Glomerular visceral epithelial cell (primary cell): ENCODE measurements at regions not wholly inside any gene's neighbourhood (a gene's known extent, or its start where the extent isn't known, plus 50 kb on each side); places are given as distances from the start of the nearest gene placed in this dataset.
"Not testable (repeated sequence)": the region's sequence is repeated elsewhere in the genome, so short reads cannot be mapped to it uniquely, and the experiment has no call there.

Experiments used
- DNase-seq: peaks from one replicate; pipeline ENCODE4 v3.0.0-alpha.2; 2016; ENCODE audit errors: extremely low spot score

- not testable (repeated sequence) for DNase-seq
These were observed 51.2 kb upstream of the MB21D2 start for GRCh38 chr3:192968901-192969300.

- DNase-seq: no peak
These were observed 63.0 kb upstream of the MB21D2 start for GRCh38 chr3:192980632-192981031.

GRCh38 chr3:192986379-192986778, 68.7 kb upstream of the MB21D2 start:
- no peak for DNase-seq

GRCh38 chr3:192991356-192991755, 73.7 kb upstream of the MB21D2 start:
- no peak for DNase-seq

GRCh38 chr3:192992361-192992760, 74.7 kb upstream of the MB21D2 start:
- no peak for DNase-seq

GRCh38 chr3:192993411-192993810, 75.8 kb upstream of the MB21D2 start:
- no peak for DNase-seq

GRCh38 chr3:193001113-193001512, 83.5 kb upstream of the MB21D2 start:
- DNase-seq: not testable (repeated sequence)

- DNase-seq: not testable (repeated sequence)
These were observed 86.0 kb upstream of the MB21D2 start for GRCh38 chr3:193003624-193004023.

- no peak for DNase-seq
These were observed 91.0 kb upstream of the MB21D2 start for GRCh38 chr3:193008654-193009053.

GRCh38 chr3:193010191-193010590, 92.5 kb upstream of the MB21D2 start:
- no peak for DNase-seq

- DNase-seq: no peak
These were observed 94.3 kb upstream of the MB21D2 start for GRCh38 chr3:193011958-193012357.

- DNase-seq: no peak
These were observed 97.2 kb upstream of the MB21D2 start for GRCh38 chr3:193014902-193015301.

GRCh38 chr3:193016437-193016901, 98.8 kb upstream of the MB21D2 start:
- peak; percentile 13 for DNase-seq

GRCh38 chr3:193021506-193022010, 103.9 kb upstream of the MB21D2 start:
- DNase-seq: no peak

GRCh38 chr3:193023218-193023617, 105.6 kb upstream of the MB21D2 start:
- no peak for DNase-seq

- DNase-seq: no peak
These were observed 110.6 kb upstream of the MB21D2 start for GRCh38 chr3:193028258-193028657.

- no peak for DNase-seq
These were observed 112.1 kb upstream of the MB21D2 start for GRCh38 chr3:193029800-193030199.

GRCh38 chr3:193030276-193030675, 112.6 kb upstream of the MB21D2 start:
- DNase-seq: peak; percentile 30

- DNase-seq: no peak
These were observed 114.3 kb upstream of the MB21D2 start for GRCh38 chr3:193031911-193032310.

GRCh38 chr3:193033226-193033780, 115.6 kb upstream of the MB21D2 start:
- no peak for DNase-seq

GRCh38 chr3:193037828-193038227, 120.2 kb upstream of the MB21D2 start:
- DNase-seq: not testable (repeated sequence)

GRCh38 chr3:193039058-193039457, 121.4 kb upstream of the MB21D2 start:
- DNase-seq: no peak

- peak; percentile 52 for DNase-seq
These were observed 123.4 kb upstream of the MB21D2 start for GRCh38 chr3:193040836-193041672.
